Ascending aorta (tissue), 2 donors: ENCODE measurements at regions not wholly inside any gene's neighbourhood (a gene's known extent, or its start where the extent isn't known, plus 50 kb on each side); places are given as distances from the start of the nearest gene placed in this dataset.

Experiments
- DNase-seq, 2 donors: peaks; one replicate each; pipeline ENCODE4 v3.0.0-alpha.2; 2019; ENCODE audit warnings: low spot score in 2 of 2
- H3K27ac ChIP-seq, 2 donors: fragments of 200-600 bp; sonication (generic); one replicate each; pipeline ENCODE4 v1.5.1; 2016 to 2017; ENCODE audit warnings: mild to moderate bottlenecking in 1 of 2
- H3K27me3 ChIP-seq: fragments of 200-600 bp; sonication (generic); one replicate; pipeline ENCODE4 v1.5.1; 2017
- H3K36me3 ChIP-seq, 2 donors: fragments of 200-600 bp; sonication (generic); one replicate each; pipeline ENCODE4 v1.5.1; 2016
- H3K4me1 ChIP-seq, 2 donors: fragments of 200-600 bp; sonication (generic); one replicate each; pipeline ENCODE4 v1.5.1; 2016 to 2017; ENCODE audit warnings: mild to moderate bottlenecking in 1 of 2
- H3K4me3 ChIP-seq, 2 donors: fragments of 200-600 bp; sonication (generic); one replicate each; pipeline ENCODE4 v1.5.1; 2016 to 2017; ENCODE audit warnings: mild to moderate bottlenecking in 1 of 2
- H3K9me3 ChIP-seq, 2 donors: fragments of 200-600 bp; sonication (generic); one replicate each; pipeline ENCODE4 v1.5.1; 2016
- CTCF ChIP-seq, 3 experiments: fragments of 200-600 bp in 2 of 3; fragments of 450-650 bp in 1 of 3; sonication (generic) in 2 of 3; IDR thresholded peaks; one replicate each; pipeline ENCODE4 v1.5.1; 2016 to 2019; ENCODE audit warnings: antibody characterized with exemption in 3 of 3, mild to moderate bottlenecking in 1 of 3, moderate library complexity in 1 of 3
- intact Hi-C: fragments of 100-400 bp; cut with DNase I; formaldehyde crosslinking; loops from one replicate; pipeline ENCODE4 v1.15.1; 2023

- H3K27ac ChIP-seq = no peak overlapping the region
- DNase-seq = no peak
- no peaks in the 10 kb centered on the region for H3K36me3 ChIP-seq
- no peak overlapping the region for H3K4me3 ChIP-seq
- intact Hi-C loops = no loop called here
- no peak for TF ChIP-seq CTCF (IDR thresholded peaks at IDR 0.05)
- no peaks in the 10 kb centered on the region for H3K9me3 ChIP-seq
- H3K4me1 ChIP-seq = no peaks in the 10 kb centered on the region
- H3K27me3 ChIP-seq = no peaks in the 10 kb centered on the region
Observed at GRCh38 chrX:8084006-8084405, 87.1 kb downstream of the VCX2 start.

- no peak for TF ChIP-seq CTCF (IDR thresholded peaks at IDR 0.05)
- H3K4me1 ChIP-seq = no peaks in the 10 kb centered on the region
- H3K27ac ChIP-seq = no peak overlapping the region
- no peak for DNase-seq
- H3K27me3 ChIP-seq = no peaks in the 10 kb centered on the region
- intact Hi-C loops = no loop called here
- no peaks in the 10 kb centered on the region for H3K9me3 ChIP-seq
- H3K36me3 ChIP-seq = no peaks in the 10 kb centered on the region
- H3K4me3 ChIP-seq = no peak overlapping the region
Observed at GRCh38 chrX:8083286-8083685, 87.8 kb downstream of the VCX2 start.

- Histone ChIP-seq H3K36me3 (no peaks in the 10 kb centered on the region), H3K27me3 (no peaks in the 10 kb centered on the region), H3K9me3 (no peaks in the 10 kb centered on the region), H3K4me3 (no peak overlapping the region), H3K27ac (no peak overlapping the region), H3K4me1 (no peaks in the 10 kb centered on the region)
- no peak for DNase-seq
- no peak for TF ChIP-seq CTCF (IDR thresholded peaks at IDR 0.05)
- intact Hi-C loops = no loop called here
Observed at GRCh38 chrX:8075636-8076035, 95.4 kb downstream of the VCX2 start.

GRCh38 chrX:8067754-8068462 is 103.2 kb downstream of the VCX2 start:
- Histone ChIP-seq H3K27ac (no peak overlapping the region), H3K4me3 (no peak overlapping the region), H3K27me3 (no peaks in the 10 kb centered on the region), H3K36me3 (no peaks in the 10 kb centered on the region), H3K9me3 (no peaks in the 10 kb centered on the region), H3K4me1 (no peaks in the 10 kb centered on the region)
- intact Hi-C loops = no loop called here
- no peak for DNase-seq
- no peak for TF ChIP-seq CTCF (IDR thresholded peaks at IDR 0.05)

- H3K9me3 ChIP-seq = no peaks in the 10 kb centered on the region
- no peak for DNase-seq
- TF ChIP-seq CTCF (IDR thresholded peaks at IDR 0.05) = no peak
- no peak overlapping the region for H3K4me3 ChIP-seq
- no peak overlapping the region for H3K27ac ChIP-seq
- H3K4me1 ChIP-seq = no peaks in the 10 kb centered on the region
- H3K36me3 ChIP-seq = no peaks in the 10 kb centered on the region
- intact Hi-C loops = no loop called here
- no peaks in the 10 kb centered on the region for H3K27me3 ChIP-seq
Observed at GRCh38 chrX:8052909-8053308, 118.2 kb downstream of the VCX2 start.

- Histone ChIP-seq H3K27ac (no peak overlapping the region), H3K36me3 (no peaks in the 10 kb centered on the region), H3K4me1 (no peaks in the 10 kb centered on the region), H3K4me3 (no peak overlapping the region), H3K27me3 (no peaks in the 10 kb centered on the region), H3K9me3 (no peaks in the 10 kb centered on the region)
- no peak for DNase-seq
- no peak for TF ChIP-seq CTCF (IDR thresholded peaks at IDR 0.05)
- intact Hi-C loops = no loop called here
Observed at GRCh38 chrX:8049827-8050226, 121.2 kb downstream of the VCX2 start.
